C4-2B (cell line): ENCODE measurements at regions not wholly inside any gene's neighbourhood (a gene's known extent, or its start where the extent isn't known, plus 50 kb on each side); places are given as distances from the start of the nearest gene placed in this dataset.
"Not testable (repeated sequence)": the region's sequence is repeated elsewhere in the genome, so short reads cannot be mapped to it uniquely, and the experiment has no call there.

Source experiments
- ZFX ChIP-seq: fragments of 450-650 bp; IDR thresholded peaks from 2 replicates; pipeline ENCODE4 v1.6.1; 2017
- TF ChIP-seq, protein P1 (sequence below): fragments of 450-650 bp; conservative IDR thresholded peaks from 2 replicates; pipeline ENCODE4 v1.5.1; 2017; ENCODE audit warnings: mild to moderate bottlenecking

DNA sequence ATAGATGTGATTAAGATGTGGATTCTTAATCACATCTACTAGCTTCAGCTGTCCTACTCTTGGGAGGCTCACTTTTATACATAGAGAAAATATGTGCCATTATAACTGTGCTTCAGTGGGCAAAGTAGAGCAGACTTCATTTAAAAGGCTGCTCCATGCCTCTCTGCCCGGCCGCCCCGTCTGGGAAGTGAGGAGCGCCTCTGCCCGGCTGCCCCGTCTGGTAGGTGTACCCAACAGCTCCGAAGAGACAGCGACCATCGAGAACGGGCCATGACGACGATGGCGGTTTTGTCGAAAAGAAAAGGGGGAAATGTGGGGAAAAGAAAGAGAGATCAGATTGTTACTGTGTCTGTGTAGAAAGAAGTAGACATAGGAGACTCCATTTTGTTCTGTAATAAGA lies 126.4 kb downstream of the TMX1 start:
- TF ChIP-seq, protein P1, sequence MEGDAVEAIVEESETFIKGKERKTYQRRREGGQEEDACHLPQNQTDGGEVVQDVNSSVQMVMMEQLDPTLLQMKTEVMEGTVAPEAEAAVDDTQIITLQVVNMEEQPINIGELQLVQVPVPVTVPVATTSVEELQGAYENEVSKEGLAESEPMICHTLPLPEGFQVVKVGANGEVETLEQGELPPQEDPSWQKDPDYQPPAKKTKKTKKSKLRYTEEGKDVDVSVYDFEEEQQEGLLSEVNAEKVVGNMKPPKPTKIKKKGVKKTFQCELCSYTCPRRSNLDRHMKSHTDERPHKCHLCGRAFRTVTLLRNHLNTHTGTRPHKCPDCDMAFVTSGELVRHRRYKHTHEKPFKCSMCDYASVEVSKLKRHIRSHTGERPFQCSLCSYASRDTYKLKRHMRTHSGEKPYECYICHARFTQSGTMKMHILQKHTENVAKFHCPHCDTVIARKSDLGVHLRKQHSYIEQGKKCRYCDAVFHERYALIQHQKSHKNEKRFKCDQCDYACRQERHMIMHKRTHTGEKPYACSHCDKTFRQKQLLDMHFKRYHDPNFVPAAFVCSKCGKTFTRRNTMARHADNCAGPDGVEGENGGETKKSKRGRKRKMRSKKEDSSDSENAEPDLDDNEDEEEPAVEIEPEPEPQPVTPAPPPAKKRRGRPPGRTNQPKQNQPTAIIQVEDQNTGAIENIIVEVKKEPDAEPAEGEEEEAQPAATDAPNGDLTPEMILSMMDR: not testable (repeated sequence)
- not testable (repeated sequence) for TF ChIP-seq ZFX
